ENCODE measurements at regions not wholly inside any gene's neighbourhood (a gene's known extent, or its start where the extent isn't known, plus 50 kb on each side); places are given as distances from the start of the nearest gene placed in this dataset.

DNA sequence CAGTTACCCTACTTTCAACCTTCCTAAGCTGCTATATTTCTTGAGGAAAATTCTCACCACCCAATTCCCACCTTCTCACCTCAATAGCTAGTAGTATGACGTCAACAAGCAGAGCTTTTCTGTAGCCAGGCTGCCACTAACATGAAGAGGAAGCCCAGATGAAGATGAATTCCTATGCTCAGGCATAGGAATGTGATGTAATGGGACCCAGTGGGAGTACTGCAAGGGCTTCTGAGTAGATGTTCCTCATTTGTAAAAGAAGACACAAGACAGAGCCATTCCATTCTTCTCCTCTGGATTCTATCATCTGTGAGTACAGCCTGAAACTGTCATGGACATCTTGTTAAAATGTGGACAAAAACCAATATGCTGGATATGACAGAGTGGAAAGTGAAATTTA, 81.6 kb upstream of the KLF3 start:
- DNase-seq (ENCODE audit: low read depth, low spot score): no peak
- TF ChIP-seq, protein P1, sequence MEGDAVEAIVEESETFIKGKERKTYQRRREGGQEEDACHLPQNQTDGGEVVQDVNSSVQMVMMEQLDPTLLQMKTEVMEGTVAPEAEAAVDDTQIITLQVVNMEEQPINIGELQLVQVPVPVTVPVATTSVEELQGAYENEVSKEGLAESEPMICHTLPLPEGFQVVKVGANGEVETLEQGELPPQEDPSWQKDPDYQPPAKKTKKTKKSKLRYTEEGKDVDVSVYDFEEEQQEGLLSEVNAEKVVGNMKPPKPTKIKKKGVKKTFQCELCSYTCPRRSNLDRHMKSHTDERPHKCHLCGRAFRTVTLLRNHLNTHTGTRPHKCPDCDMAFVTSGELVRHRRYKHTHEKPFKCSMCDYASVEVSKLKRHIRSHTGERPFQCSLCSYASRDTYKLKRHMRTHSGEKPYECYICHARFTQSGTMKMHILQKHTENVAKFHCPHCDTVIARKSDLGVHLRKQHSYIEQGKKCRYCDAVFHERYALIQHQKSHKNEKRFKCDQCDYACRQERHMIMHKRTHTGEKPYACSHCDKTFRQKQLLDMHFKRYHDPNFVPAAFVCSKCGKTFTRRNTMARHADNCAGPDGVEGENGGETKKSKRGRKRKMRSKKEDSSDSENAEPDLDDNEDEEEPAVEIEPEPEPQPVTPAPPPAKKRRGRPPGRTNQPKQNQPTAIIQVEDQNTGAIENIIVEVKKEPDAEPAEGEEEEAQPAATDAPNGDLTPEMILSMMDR (IDR thresholded peaks at IDR 0.05; ENCODE audit: low read depth, low read length): no peak
- in situ Hi-C loops (cut with HindIII; ENCODE audit: low sequenced_read_pairs): no loop called here
- no peak overlapping the region for H3K4me3 ChIP-seq (ENCODE audit: low read depth, low read length)

DNA sequence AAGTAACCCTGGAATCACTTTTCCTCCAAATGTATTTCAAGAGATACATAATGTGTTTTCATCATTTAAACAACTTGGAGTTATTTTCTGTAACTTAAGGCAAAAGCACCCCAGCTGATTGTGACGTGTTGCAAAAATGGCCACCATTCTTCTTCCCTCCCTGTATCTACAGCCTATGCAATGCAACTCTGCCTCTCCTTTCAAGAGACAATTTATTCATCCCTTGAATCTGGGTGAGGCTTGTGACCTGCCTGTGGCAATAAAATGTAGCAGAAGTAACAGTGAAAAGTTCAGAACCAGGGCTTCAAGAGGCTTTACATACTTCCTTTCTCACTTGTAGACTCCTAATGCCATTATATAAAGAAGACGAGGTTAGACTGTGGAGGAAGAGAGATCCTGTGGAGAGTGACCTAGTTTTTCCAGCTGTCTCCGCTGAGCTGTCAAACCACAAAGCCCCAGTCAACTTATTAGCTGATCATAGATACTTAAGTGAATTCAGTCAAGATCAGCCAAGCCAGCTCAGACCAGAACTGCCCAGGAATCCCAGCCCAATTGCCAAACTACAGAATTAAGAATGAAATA, 81.0 kb upstream of the KLF3 start:
- in situ Hi-C loops (cut with HindIII; ENCODE audit: low sequenced_read_pairs): no loop called here
- DNase-seq (ENCODE audit: low read depth, low spot score): peak; percentile 54
- no peak overlapping the region for H3K4me3 ChIP-seq (ENCODE audit: low read depth, low read length)
- TF ChIP-seq, protein P1 (IDR thresholded peaks at IDR 0.05; ENCODE audit: low read depth, low read length): no peak

DNA sequence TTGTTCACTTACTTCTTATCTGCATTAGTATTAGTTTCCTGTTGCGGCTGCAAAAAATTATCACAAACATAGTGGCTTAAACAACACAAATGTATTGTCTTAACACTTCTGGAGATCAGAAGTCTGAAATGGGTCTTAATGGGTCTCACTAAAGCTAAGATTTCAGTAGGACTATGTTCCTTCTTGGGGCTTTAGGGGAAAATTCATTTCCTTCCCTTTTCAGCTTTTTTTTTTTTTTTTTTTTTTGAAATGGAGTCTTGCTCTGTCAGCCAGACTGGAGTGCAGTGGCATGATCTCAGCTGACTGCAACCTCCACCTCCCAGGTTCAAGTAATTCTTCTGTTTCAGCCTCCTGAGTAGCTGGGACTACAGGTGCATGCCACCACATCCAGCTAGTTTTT, 78.1 kb upstream of the KLF3 start:
- in situ Hi-C loops (cut with HindIII; ENCODE audit: low sequenced_read_pairs): no loop called here

DNA sequence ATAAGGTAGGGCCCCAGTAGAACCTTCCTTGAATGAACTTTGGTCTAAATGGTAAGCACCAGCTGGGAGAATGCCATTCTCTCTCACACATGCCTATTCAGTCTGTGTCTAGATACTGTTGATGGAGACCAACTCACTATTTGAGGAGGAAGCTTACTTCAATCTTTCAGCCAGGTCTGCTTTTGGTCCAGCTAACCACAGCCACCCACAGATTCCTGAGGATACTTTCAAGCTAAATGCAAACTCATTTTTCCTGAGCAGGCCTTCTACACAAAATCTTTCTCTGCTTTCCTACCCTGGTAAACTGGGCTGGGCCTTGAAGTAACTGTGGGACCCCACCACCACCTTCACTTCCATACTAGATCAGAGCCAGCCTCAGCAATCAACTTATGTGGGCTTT, 76.9 kb upstream of the KLF3 start:
- TF ChIP-seq, protein P1 (IDR thresholded peaks at IDR 0.05; ENCODE audit: low read depth, low read length): no peak
- no peak overlapping the region for H3K4me3 ChIP-seq (ENCODE audit: low read depth, low read length)
- no peak for DNase-seq (ENCODE audit: low read depth, low spot score)
- in situ Hi-C loops (cut with HindIII; ENCODE audit: low sequenced_read_pairs): no loop called here

More for the DNA sequence above, 78.1 kb upstream of the KLF3 start:
- no peak overlapping the region for H3K4me3 ChIP-seq (ENCODE audit: low read depth, low read length)
- TF ChIP-seq, protein P1 (IDR thresholded peaks at IDR 0.05; ENCODE audit: low read depth, low read length): no peak
- no peak for DNase-seq (ENCODE audit: low read depth, low spot score)

DNA sequence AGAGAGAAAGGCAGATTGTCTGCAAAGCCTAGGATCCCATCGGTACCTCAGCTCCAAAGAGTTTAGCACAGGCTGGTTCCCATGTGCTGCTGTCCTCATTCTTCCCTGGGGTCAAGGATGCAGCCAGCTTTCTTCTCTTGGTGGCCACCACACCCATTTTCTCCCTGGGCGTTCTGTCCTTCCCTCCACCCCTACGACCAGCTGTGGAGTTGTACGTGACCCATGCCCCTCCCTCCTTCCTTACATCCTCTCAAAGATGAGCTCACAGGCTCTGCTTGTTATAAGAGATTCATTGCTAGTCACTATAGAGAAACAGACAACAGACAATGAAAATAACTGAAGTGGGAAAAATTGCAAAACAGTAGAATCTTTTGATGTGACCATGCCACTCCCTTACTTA, 74.0 kb upstream of the KLF3 start:
- DNase-seq (ENCODE audit: low read depth, low spot score): no peak
- TF ChIP-seq, protein P1 (IDR thresholded peaks at IDR 0.05; ENCODE audit: low read depth, low read length): no peak
- no peak overlapping the region for H3K4me3 ChIP-seq (ENCODE audit: low read depth, low read length)
- in situ Hi-C loops (cut with HindIII; ENCODE audit: low sequenced_read_pairs): no loop called here

DNA sequence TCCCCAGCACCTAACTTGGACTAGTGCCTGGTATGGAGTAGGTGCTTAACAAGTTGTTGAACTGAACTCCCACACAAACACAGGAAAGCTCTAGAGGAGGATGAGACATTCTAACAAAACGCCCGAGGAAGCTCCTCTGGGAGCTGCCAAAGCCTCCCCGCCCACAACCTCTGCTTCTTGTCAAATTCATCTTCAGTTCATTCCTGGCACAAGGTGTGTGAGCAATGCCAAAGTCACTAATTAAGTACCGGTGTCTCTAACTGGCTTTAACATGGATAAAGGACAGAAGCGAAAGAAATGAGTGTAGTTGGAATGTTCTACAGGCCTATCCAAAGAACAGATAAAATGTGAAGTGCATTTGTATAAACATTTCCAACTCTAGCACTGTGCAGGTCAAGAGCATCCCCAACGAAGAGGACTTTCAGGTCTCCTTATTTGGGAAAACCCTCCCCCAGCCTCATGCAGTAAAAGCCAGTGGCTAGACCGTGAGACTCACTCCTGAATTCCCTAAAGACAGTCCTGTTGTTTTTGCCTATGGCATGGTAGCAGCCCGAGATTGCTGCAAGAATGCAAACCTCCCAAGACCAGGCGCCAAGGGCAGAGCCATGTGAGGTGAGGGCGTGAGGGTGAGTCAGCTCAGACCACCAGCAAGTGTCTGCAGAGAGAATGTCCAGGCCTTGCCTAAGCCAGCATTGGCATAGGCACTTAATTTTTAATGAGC, 72.2 kb upstream of the KLF3 start:
- TF ChIP-seq, protein P1 (IDR thresholded peaks at IDR 0.05; ENCODE audit: low read depth, low read length): no peak
- no peak overlapping the region for H3K4me3 ChIP-seq (ENCODE audit: low read depth, low read length)
- in situ Hi-C loops (cut with HindIII; ENCODE audit: low sequenced_read_pairs): no loop called here
- DNase-seq (ENCODE audit: low read depth, low spot score): no peak

All from astrocyte of the spinal cord (primary cell).